SK-N-MC (cell line): ENCODE measurements at regions not wholly inside any gene's neighbourhood (a gene's known extent, or its start where the extent isn't known, plus 50 kb on each side); places are given as distances from the start of the nearest gene placed in this dataset.

ENCODE experiments used
- EZH2 ChIP-seq: fragments of 200-600 bp; sonication (generic); IDR thresholded peaks from one replicate; pipeline ENCODE4 v1.6.1; 2017; ENCODE audit warnings: antibody characterized with exemption
- FOXP2 ChIP-seq: optimal IDR thresholded peaks from 2 replicates; pipeline ENCODE3; 2011; ENCODE audit warnings: mild to moderate bottlenecking, moderate library complexity; ENCODE audit not compliant: insufficient read depth; ENCODE audit errors: extremely low read length, control extremely low read depth
- POLR2AphosphoS5 ChIP-seq: IDR thresholded peaks from 2 replicates; pipeline ENCODE4 v1.6.1; 2012; ENCODE audit warnings: mild to moderate bottlenecking, low read depth, low read length, borderline replicate concordance

DNA sequence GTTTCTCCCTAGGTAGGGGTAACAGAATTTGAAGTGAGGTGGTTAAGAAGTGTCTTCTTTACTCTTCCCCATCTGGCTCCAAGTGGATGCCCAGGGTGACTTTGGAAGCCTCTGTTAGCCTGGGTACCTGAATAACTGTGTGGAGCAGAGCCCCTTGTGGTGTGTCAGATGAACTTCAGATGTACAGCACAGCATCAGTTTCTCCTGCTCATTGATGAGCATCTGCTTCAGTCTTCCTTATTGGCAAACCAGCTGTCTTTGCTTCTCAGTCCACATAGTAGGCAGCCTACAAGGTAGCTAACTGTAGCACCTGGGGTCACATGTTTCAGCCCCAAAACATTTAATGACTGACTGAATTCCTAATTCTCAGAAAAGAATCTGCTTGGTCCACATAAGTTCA, 56.2 kb upstream of the ATP8B1 start:
- no peak for TF ChIP-seq EZH2
- no peak for TF ChIP-seq POLR2AphosphoS5
- TF ChIP-seq FOXP2: no peak
